ENCODE measurements at regions not wholly inside any gene's neighbourhood (a gene's known extent, or its start where the extent isn't known, plus 50 kb on each side); places are given as distances from the start of the nearest gene placed in this dataset.

GRCh38 chr18:51999351-51999750 lies 340.6 kb upstream of the DCC start:
- DNase-seq (ENCODE audit: low read depth in 2 of 3, low spot score in 2 of 3) = no peak

GRCh38 chr18:52000435-52000834 lies 339.6 kb upstream of the DCC start:
- no peak for DNase-seq (ENCODE audit: low read depth in 2 of 3, low spot score in 2 of 3)

- DNase-seq (ENCODE audit: low read depth in 2 of 3, low spot score in 2 of 3) = no peak
These were observed 338.9 kb upstream of the DCC start for GRCh38 chr18:52001106-52001505.

- no peak for DNase-seq (ENCODE audit: low read depth in 2 of 3, low spot score in 2 of 3)
These were observed 337.4 kb upstream of the DCC start for GRCh38 chr18:52002600-52002999.

- DNase-seq (ENCODE audit: low read depth in 2 of 3, low spot score in 2 of 3) = no peak
These were observed 332.9 kb upstream of the DCC start for GRCh38 chr18:52007105-52007504.

GRCh38 chr18:52008330-52008729 lies 331.7 kb upstream of the DCC start:
- DNase-seq (ENCODE audit: low read depth in 2 of 3, low spot score in 2 of 3) = no peak

- DNase-seq (ENCODE audit: low read depth in 2 of 3, low spot score in 2 of 3) = no peak
These were observed 331.3 kb upstream of the DCC start for GRCh38 chr18:52008736-52009135.

- no peak for DNase-seq (ENCODE audit: low read depth in 2 of 3, low spot score in 2 of 3)
These were observed 330.0 kb upstream of the DCC start for GRCh38 chr18:52009958-52010357.

GRCh38 chr18:52045946-52046675 lies 293.9 kb upstream of the DCC start:
- DNase-seq (ENCODE audit: low read depth in 2 of 3, low spot score in 2 of 3) = no peak

- no peak for DNase-seq (ENCODE audit: low read depth in 2 of 3, low spot score in 2 of 3)
These were observed 293.2 kb upstream of the DCC start for GRCh38 chr18:52046842-52047241.

GRCh38 chr18:52054324-52054723 lies 285.7 kb upstream of the DCC start:
- no peak for DNase-seq (ENCODE audit: low read depth in 2 of 3, low spot score in 2 of 3)

- DNase-seq (ENCODE audit: low read depth in 2 of 3, low spot score in 2 of 3) = no peak
These were observed 279.2 kb upstream of the DCC start for GRCh38 chr18:52060607-52061304.

- no peak for DNase-seq (ENCODE audit: low read depth in 2 of 3, low spot score in 2 of 3)
These were observed 276.1 kb upstream of the DCC start for GRCh38 chr18:52063923-52064322.

- no peak for DNase-seq (ENCODE audit: low read depth in 2 of 3, low spot score in 2 of 3)
These were observed 270.8 kb upstream of the DCC start for GRCh38 chr18:52069201-52069600.

- DNase-seq (ENCODE audit: low read depth in 2 of 3, low spot score in 2 of 3) = no peak
These were observed 269.7 kb upstream of the DCC start for GRCh38 chr18:52070291-52070756.

- no peak for DNase-seq (ENCODE audit: low read depth in 2 of 3, low spot score in 2 of 3)
These were observed 262.6 kb upstream of the DCC start for GRCh38 chr18:52077251-52077983.

- DNase-seq (ENCODE audit: low read depth in 2 of 3, low spot score in 2 of 3) = no peak
These were observed 257.8 kb upstream of the DCC start for GRCh38 chr18:52082246-52082645.

GRCh38 chr18:52087140-52087539 lies 252.9 kb upstream of the DCC start:
- no peak for DNase-seq (ENCODE audit: low read depth in 2 of 3, low spot score in 2 of 3)

- no peak for DNase-seq (ENCODE audit: low read depth in 2 of 3, low spot score in 2 of 3)
These were observed 250.0 kb upstream of the DCC start for GRCh38 chr18:52090005-52090404.

- DNase-seq (ENCODE audit: low read depth in 2 of 3, low spot score in 2 of 3) = no peak
These were observed 246.8 kb upstream of the DCC start for GRCh38 chr18:52093171-52093570.

- no peak for DNase-seq (ENCODE audit: low read depth in 2 of 3, low spot score in 2 of 3)
These were observed 221.3 kb upstream of the DCC start for GRCh38 chr18:52118684-52119083.
